GM12892 (cell line): ENCODE measurements at regions not wholly inside any gene's neighbourhood (a gene's known extent, or its start where the extent isn't known, plus 50 kb on each side); places are given as distances from the start of the nearest gene placed in this dataset.

Experiments
- POLR2A ChIP-seq: IDR thresholded peaks from 2 replicates; pipeline ENCODE4 v1.6.1; 2011; ENCODE audit warnings: low read depth, low read length, control low read depth
- POLR2AphosphoS5 ChIP-seq: IDR thresholded peaks from 2 replicates; pipeline ENCODE4 v1.6.1; 2011; ENCODE audit warnings: low read depth, low read length, control low read depth
- TAF1 ChIP-seq: IDR thresholded peaks from 2 replicates; pipeline ENCODE4 v1.6.1; 2011; ENCODE audit warnings: low read depth, mild to moderate bottlenecking, control low read depth, low read length, borderline replicate concordance

DNA sequence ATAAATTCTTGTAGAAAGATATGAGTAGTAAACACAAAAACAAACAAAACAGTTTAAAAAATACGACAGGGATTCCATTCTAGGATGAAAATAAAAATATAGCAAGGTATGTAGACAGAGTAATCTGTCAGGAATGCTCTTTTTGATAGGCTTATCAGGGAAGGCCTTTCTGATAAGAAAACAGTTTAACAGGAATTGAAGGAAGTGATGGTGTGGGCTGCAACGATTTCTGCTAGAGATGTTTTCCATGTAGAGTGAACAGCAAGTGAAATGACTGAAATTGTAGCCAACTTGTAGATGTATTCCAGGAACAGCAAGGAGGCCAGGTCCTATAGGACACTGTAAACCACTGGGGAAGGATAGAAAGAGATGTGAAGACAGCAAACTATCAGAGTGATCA, 689.7 kb upstream of the GJE1 start:
- TF ChIP-seq POLR2A = no peak
- TF ChIP-seq TAF1 = no peak
- TF ChIP-seq POLR2AphosphoS5 = no peak
